B cell (primary cell): ENCODE measurements at regions not wholly inside any gene's neighbourhood (a gene's known extent, or its start where the extent isn't known, plus 50 kb on each side); places are given as distances from the start of the nearest gene placed in this dataset.

ENCODE experiments used
- ATAC-seq: fragments of 200-7000 bp; cut with Tn5 transposase; one replicate; pipeline ENCODE4 v1.10.0; 2021; ENCODE audit warnings: low read depth, mild to moderate bottlenecking, moderate number of reproducible peaks, moderate library complexity
- CTCF ChIA-PET: fragments of 350-600 bp; sonication (Branson Sonifier 250); formaldehyde crosslinking; loops from one replicate; lab custom pipeline; 2021; ENCODE audit warnings: antibody characterized with exemption, inconsistent platforms; lab: Charles Lee
- POLR2A ChIA-PET: fragments of 350-600 bp; sonication (Branson Sonifier 250); formaldehyde crosslinking; loops from one replicate; lab custom pipeline; 2021; ENCODE audit warnings: antibody characterized with exemption; lab: Charles Lee
- DNase-seq: peaks from one replicate; pipeline ENCODE4 v3.0.0; 2013
- H2AFZ ChIP-seq: 2 replicates; pipeline ENCODE4 v1.6.1; 2012; ENCODE audit warnings: mild to moderate bottlenecking, low read depth, low read length; ENCODE audit not compliant: insufficient read depth, poor library complexity, severe bottlenecking
- H3K27ac ChIP-seq, 2 donors: 1 replicate in 1 of 2; 2 replicates in 1 of 2; pipeline ENCODE4 v1.5.1; 2012 to 2013; ENCODE audit warnings: low read length in 2 of 2, mild to moderate bottlenecking in 2 of 2, moderate library complexity in 1 of 2
- H3K27me3 ChIP-seq, 4 experiments: fragments of 200-600 bp in 1 of 4; sonication (generic) in 1 of 4; replicated peaks in 1 of 4; 1 replicate in 2 of 4; 2 replicates in 2 of 4; pipeline versions ENCODE4 v1.6.1 to v1.7.0; 2013 to 2016; ENCODE audit warnings: low read length in 3 of 4, mild to moderate bottlenecking in 2 of 4, mixed read lengths in 1 of 4, moderate library complexity in 1 of 4; ENCODE audit not compliant: insufficient read depth in 4 of 4, control insufficient read depth in 3 of 4; ENCODE audit errors: control extremely low read depth in 1 of 4
- H3K36me3 ChIP-seq, 2 experiments: replicated peaks in 1 of 2; 1 replicate in 1 of 2; 2 replicates in 1 of 2; pipeline versions ENCODE4 v1.6.1 to v1.7.1; 2013; ENCODE audit warnings: low read length in 1 of 2; ENCODE audit not compliant: insufficient read depth in 2 of 2, control insufficient read depth in 1 of 2; ENCODE audit errors: control extremely low read depth in 1 of 2, extremely low read depth in 1 of 2
- H3K4me1 ChIP-seq, 2 donors: fragments of 200-600 bp in 1 of 2; sonication (generic) in 1 of 2; 1 replicate in 1 of 2; 2 replicates in 1 of 2; pipeline versions ENCODE4 v1.5.1 to v1.6.1; 2013 to 2017; ENCODE audit warnings: low read length in 2 of 2; ENCODE audit not compliant: control insufficient read depth in 2 of 2, insufficient read depth in 2 of 2
- H3K4me2 ChIP-seq: replicated peaks from 2 replicates; pipeline ENCODE3; 2012; ENCODE audit warnings: mild to moderate bottlenecking, low read depth, low read length; ENCODE audit not compliant: poor library complexity, severe bottlenecking
- H3K4me3 ChIP-seq, 5 experiments: fragments of 200-600 bp in 1 of 5; sonication (generic) in 1 of 5; 1 replicate in 3 of 5; 2 replicates in 2 of 5; pipeline versions ENCODE4 v1.5.1 to v1.7.0; 2011 to 2016; ENCODE audit warnings: low read length in 4 of 5, mild to moderate bottlenecking in 4 of 5, low read depth in 2 of 5, control low read depth in 1 of 5, moderate library complexity in 1 of 5; ENCODE audit not compliant: insufficient read depth in 1 of 5; ENCODE audit errors: control extremely low read depth in 1 of 5, extremely low read depth in 1 of 5
- H3K79me2 ChIP-seq: fragments of 200-600 bp; sonication (generic); one replicate; pipeline ENCODE4 v1.6.0; 2016; ENCODE audit warnings: low read length; ENCODE audit not compliant: control insufficient read depth, insufficient read depth
- H3K9ac ChIP-seq: fragments of 200-600 bp; sonication (generic); 2 replicates; pipeline ENCODE4 v1.6.1; 2017; ENCODE audit warnings: mild to moderate bottlenecking, low read length, moderate library complexity
- H3K9me3 ChIP-seq, 3 donors: one replicate each; pipeline versions ENCODE4 v1.6.1 to v1.7.1; 2013; ENCODE audit warnings: low read length in 2 of 3; ENCODE audit not compliant: control insufficient read depth in 2 of 3, insufficient read depth in 1 of 3; ENCODE audit errors: control extremely low read depth in 1 of 3
- H4K20me1 ChIP-seq: 2 replicates; pipeline ENCODE4 v1.6.0; 2012; ENCODE audit warnings: mild to moderate bottlenecking, low read length; ENCODE audit not compliant: insufficient read depth, control insufficient read depth, poor library complexity, severe bottlenecking
- H3K27ac Mint-ChIP-seq: one replicate; pipeline ENCODE4 v1.8.0; 2021; ENCODE audit warnings: mixed read lengths
- H3K27me3 Mint-ChIP-seq: one replicate; pipeline ENCODE4 v1.8.0; 2021; ENCODE audit warnings: mixed read lengths
- H3K4me1 Mint-ChIP-seq: one replicate; pipeline ENCODE4 v1.8.0; 2021; ENCODE audit warnings: mixed read lengths
- H3K4me3 Mint-ChIP-seq: one replicate; pipeline ENCODE4 v1.8.0; 2021; ENCODE audit warnings: mixed read lengths
- H3K9me3 Mint-ChIP-seq: one replicate; pipeline ENCODE4 v1.8.0; 2022; ENCODE audit warnings: mixed read lengths; ENCODE audit not compliant: insufficient read depth
- EZH2 ChIP-seq: IDR thresholded peaks from 2 replicates; pipeline ENCODE4 v1.6.1; 2012; ENCODE audit warnings: borderline replicate concordance, low read depth, mild to moderate bottlenecking, moderate library complexity, low read length; ENCODE audit not compliant: insufficient read depth, poor library complexity, severe bottlenecking
- WGBS: methylation state at CpG from one replicate; pipeline ENCODE4 v1.1.5; 2013; ENCODE audit warnings: missing lambda C conversion rate; ENCODE audit not compliant: insufficient coverage; 5-methylcytosine and 5-hydroxymethylcytosine counted together
- intact Hi-C: fragments of 100-400 bp; cut with micrococcal nuclease; formaldehyde crosslinking; loops from one replicate; pipeline ENCODE4 v1.10.0; 2022

DNA sequence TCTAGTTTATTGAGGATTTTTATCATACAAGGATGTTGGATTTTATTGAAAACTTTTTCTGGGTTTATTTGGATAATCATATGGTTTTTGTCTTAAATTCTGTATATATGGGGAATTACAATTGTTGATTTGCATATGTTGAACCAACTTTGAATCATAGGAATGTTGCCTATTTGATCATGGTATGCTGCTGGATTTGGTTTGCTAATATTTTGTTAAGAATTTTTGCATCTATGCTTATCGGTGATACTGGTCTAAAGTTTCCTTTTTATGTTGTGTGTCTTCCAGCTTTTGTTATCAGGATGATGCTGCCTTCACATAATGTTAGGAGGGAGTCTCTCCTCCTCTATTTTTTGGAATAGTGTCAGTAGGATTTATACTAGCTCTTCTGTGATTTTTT is 745.0 kb downstream of the PRELID2 start:
- ATAC-seq (no peak), DNase-seq (no peak)
- intact Hi-C loops, result no loop called here
- 100% methylated on average over 1 of the region's 1 CpG for WGBS
- Mint-ChIP-seq H3K4me1 (no peaks in the 10 kb centered on the region), H3K27ac (no peak overlapping the region), H3K4me3 (no peak overlapping the region), H3K9me3 (no peaks in the 10 kb centered on the region), H3K27me3 (no peaks in the 10 kb centered on the region)
- no peaks in the 10 kb centered on the region for H3K79me2 ChIP-seq
- H2AFZ ChIP-seq, result no peak overlapping the region
- no peak overlapping the region for H3K9ac ChIP-seq
- no peaks in the 10 kb centered on the region for H3K36me3 ChIP-seq
- H3K27me3 ChIP-seq, result no peaks in the 10 kb centered on the region
- H3K4me1 ChIP-seq, result no peaks in the 10 kb centered on the region
- no peak overlapping the region for H3K4me3 ChIP-seq
- POLR2A ChIA-PET, result no interaction called here
- no peak overlapping the region for H3K4me2 ChIP-seq
- CTCF ChIA-PET, result no interaction called here
- no peak overlapping the region for H3K27ac ChIP-seq
- no peak for TF ChIP-seq EZH2
- H3K9me3 ChIP-seq, result no peaks in the 10 kb centered on the region
- no peaks in the 10 kb centered on the region for H4K20me1 ChIP-seq

DNA sequence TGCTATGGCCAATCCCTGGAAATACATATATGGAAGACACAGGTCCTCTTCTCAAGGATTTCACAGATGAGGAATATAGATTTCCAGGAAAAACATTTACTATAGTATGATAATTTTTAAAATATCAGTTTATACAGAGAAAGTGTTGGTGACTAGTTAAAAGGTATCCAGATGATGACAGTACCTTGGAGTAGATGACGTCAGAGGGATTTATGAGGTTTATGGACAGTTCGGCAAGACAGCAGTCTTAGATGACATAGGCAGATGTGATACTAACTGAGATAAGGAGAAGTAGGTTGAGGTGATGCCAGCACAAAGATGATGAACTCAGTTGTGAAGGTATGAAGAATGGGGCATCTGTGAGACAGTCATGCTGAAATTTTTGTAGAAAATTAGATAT is 750.3 kb downstream of the PRELID2 start:
- DNase-seq (no peak), ATAC-seq (no peak)
- H3K36me3 ChIP-seq, result no peaks in the 10 kb centered on the region
- Mint-ChIP-seq H3K27me3 (no peaks in the 10 kb centered on the region), H3K4me1 (no peaks in the 10 kb centered on the region), H3K27ac (no peak overlapping the region), H3K4me3 (no peak overlapping the region), H3K9me3 (no peaks in the 10 kb centered on the region)
- no peaks in the 10 kb centered on the region for H3K27me3 ChIP-seq
- H3K9ac ChIP-seq, result no peak overlapping the region
- no peak for TF ChIP-seq EZH2
- intact Hi-C loops, result no loop called here
- H3K79me2 ChIP-seq, result no peaks in the 10 kb centered on the region
- 100% methylated on average over 2 of the region's 2 CpGs for WGBS
- H3K4me2 ChIP-seq, result no peak overlapping the region
- no peaks in the 10 kb centered on the region for H3K9me3 ChIP-seq
- H4K20me1 ChIP-seq, result no peaks in the 10 kb centered on the region
- ChIA-PET CTCF (no interaction called here), POLR2A (no interaction called here)
- H2AFZ ChIP-seq, result no peak overlapping the region
- H3K4me1 ChIP-seq, result no peaks in the 10 kb centered on the region
- no peak overlapping the region for H3K4me3 ChIP-seq
- H3K27ac ChIP-seq, result no peak overlapping the region
